GM19468 (cell line): ENCODE measurements at regions not wholly inside any gene's neighbourhood (a gene's known extent, or its start where the extent isn't known, plus 50 kb on each side); places are given as distances from the start of the nearest gene placed in this dataset.
"Not testable (repeated sequence)": the region's sequence is repeated elsewhere in the genome, so short reads cannot be mapped to it uniquely, and the experiment has no call there.

Experiments
- ATAC-seq: cut with Tn5 transposase; IDR thresholded peaks from one replicate; pipeline ENCODE4 v1.9.1; 2021; ENCODE audit warnings: mild to moderate bottlenecking, moderate library complexity, moderate number of reproducible peaks; ENCODE audit not compliant: unreplicated experiment; ENCODE audit errors: extremely low read depth

DNA sequence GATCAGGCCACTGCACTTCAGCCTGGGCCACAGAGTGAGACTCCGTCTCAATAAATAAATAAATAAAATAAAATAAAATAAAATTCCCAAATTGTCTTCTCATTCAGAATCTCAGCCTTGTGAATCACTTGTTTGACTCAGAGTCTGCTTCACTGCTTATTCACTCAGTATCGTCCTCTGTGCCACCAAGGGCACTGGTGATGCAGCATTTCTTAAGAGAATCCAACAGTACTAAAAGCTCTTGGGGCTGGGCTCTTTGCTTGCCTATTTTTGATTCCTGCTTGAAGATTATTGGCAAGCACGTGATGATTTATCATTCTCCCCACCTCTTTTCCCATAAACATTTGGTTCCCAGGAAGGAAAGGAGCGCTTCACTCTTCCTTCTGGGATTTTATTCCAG is 54.8 kb upstream of the HMGB1 start:
- ATAC-seq = no peak

DNA sequence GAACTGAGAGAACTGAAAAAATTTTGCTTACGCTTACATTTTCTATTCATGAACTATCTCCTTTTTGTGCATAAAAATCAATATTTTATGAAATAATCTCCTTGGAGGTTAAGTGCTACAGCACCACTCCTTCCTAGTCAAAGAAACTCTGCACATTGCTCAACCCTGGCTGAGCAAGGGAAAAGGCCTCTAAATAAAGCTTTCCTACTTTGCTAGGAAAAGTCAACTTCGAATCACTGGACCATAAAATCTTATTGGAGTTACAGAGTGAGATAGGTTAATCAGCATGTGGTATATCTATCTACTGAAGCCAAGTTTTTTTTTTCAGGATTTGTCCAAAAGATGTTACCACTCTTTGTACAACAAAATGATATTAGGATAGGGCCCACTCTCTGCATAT is 57.5 kb upstream of the HMGB1 start:
- no peak for ATAC-seq

DNA sequence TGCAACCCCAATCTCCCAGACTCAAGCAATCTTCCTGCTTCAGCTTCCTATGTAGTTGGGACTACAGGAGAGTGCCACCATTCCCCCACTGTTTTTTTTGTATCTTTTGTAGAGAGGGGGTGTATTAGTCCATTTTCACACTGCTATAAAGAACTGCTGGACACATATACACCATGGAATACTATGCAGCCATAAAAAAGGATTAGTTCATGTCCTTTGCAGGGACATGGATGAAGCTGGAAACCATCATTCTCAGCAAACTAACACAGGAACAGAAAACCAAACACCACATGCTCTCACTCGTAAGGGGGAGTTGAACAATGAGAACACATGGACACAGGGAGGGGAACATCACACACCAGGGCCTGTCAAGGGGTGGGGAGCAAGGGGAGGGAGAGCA is 58.1 kb upstream of the HMGB1 start:
- ATAC-seq = not testable (repeated sequence)

DNA sequence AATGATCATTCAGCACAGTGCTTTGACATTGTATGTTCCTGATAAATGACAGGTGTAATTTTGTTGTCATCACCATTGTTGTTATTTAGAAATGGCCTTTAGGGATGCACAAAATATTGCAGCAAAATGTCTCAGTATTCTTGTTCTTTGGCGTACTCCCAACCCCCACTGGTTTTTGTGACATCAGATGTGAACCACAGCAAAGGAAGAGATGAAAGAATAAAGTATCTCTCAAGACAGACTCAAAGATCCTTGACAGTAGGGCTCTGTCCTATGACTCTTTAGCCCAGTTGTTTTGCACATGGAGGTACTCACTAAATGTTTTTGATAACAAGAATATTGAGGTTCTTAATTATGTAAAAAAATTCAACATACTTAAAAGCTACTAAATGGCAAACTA is 59.5 kb upstream of the HMGB1 start:
- ATAC-seq = not testable (repeated sequence)

DNA sequence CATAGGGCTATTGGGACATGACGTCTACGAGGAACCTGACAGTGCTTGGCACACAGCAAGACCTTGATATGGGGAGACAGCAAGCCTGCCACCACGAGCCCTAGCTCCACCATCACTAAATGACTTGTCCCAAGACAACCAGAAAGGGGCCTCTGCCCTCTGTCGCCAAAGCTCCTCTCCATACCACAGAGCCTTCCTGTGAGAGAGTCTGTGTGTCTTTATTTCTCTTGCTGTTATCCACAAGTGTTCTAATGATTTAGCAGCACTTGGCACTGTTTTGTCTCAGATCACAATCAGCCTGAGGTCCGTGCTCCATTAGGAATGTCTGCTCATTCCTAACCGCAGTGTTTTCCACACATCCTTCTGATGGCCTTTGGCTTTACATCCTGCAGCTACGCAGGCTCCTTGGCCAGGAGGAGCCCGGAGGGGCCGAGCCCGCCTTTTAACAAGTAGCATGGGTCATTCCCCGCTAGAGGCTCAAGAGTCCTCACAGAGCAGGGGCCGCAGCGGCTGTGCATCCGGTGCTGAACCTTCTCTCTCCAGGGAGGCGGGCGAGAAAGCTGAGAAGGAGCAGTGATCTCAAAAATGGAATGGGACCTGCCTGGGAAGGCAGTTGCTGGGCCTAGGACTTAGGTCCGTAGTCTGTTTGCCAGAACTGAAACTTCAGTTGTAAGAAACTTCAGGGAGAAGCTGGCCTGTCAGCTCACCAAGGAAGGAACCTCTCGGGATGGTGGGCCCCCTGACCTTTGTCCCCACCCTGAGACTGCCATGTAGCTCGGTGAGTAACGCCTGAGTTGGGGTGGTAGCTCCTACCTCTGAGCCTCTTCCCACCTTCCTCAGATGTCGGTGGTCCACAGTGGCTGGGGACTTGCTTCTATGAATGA is 61.1 kb upstream of the HMGB1 start:
- no peak for ATAC-seq

DNA sequence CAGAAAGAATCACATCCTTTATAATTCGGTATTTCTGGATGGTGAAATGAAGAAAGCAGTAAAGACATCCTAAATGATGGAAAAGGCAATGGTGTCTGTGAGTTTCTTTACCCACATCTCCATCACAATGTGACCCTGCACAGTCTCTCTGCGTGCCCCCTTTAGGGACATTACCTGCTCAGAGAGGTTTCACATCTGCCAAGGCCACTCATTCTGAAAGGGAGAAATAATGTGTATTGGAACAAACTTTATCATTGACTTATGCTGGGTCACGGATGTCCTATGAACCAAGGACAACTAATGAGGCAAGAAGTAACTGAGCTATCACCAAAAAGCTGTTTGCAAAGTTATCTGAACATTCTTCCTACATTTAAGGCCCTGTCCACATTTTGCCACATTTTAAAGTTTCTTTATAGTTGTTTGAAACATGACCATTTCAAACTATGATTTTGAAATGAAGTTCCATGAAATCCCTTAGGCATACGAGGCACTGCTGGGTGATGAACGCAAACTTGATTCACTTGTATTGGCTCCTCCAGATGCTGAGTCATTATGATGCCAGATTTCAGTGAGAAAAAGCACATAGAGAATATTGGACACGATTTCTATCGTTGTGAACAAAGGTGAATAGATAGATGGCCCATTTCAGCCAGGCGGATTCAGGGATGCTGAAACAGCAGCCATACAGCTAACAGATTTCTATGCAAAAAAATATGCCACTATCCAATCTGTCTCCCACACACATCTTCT is 63.5 kb upstream of the HMGB1 start:
- peak; percentile 54 for ATAC-seq

DNA sequence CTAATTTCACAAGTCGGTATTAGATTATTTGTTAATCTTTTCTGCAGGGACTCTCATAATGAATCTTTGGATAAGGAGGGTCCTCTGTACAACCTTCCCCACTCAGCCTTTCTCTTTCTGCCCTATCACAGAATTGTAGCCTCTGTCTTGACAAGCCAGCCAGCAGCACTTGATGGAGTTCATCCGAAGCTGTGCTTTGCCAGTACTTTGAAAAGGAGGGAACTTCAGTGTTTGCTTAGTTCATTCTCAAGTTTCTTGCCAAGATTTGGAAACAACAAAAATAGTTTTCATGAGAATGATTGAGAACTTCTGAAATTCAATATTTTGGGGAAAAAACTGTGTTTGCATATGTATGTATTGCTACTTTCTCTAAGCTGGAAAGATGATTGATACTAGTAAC is 69.3 kb upstream of the HMGB1 start:
- no peak for ATAC-seq

DNA sequence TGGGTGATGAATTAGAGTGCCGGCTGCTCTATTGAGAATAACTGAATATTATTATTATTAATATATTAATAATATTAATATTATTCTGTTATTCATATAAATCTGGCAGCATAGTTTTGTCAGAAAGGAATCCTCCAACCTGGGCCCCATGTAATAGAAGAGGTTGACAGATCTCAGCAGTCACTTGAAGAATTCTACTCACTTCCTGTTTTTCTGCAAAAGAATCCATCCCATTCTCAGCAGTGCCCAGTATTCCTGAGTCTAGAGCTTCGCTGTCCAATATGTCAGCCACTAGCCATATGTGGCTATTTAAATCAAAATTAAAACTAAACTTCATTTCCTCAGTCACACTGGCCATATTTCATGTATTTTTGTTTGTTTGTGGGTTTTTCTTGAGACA is 72.4 kb upstream of the USPL1 start:
- ATAC-seq = no peak

DNA sequence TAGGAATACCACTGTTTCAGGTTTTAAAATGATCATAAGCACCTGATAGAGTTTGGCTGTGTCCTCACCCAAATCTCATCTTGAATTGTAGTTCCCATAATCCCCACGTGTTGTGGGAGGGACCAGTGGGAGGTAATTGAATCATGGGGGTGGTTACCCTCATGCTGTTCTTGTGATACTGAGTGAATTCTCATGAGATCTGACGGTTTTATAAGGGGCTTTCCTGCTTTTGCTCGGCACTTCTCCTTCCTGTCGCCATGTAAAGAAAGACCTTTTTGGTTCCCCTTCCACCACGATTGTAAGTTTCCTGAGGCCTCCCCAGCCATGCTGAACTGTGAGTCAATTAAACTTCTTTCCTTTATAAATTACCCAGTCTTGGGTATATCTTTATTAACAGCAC is 69.7 kb upstream of the USPL1 start:
- ATAC-seq = not testable (repeated sequence)

DNA sequence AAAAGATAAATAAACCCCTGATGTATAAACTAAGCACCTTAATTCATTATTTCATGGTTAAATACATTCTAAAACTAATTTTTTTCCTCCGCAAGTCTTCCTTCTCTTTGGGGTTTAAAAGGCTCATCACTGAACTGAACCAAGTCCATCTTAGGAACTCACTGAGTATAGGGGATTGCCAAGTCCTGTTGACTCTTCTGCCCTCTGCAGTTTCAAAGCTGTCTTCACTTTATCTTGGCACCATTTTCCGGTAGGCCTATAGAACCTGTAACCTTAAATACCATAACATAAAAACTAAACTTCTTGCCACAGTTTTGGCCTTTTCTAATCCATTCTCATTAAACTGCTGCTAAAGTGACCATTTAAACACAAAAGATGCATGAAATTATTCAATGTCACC is 66.5 kb upstream of the USPL1 start:
- ATAC-seq = no peak

DNA sequence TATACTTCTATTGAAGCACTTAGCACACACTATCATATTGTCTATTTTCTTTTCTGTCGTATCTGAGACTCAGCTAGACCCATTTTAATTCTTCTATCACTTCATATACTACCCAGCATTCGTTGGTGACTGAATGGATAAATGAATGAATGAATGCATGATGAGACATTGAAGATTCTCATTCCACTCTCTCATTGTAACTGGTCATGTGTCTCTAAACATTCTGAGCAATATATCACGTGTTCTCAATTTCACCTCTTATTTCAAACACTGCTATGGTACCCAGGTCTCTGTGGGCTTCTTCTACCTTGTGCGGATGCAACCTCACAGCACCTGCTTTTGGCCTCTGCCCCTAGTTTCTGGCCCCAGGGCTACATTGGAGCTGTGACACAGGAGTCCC is 65.2 kb upstream of the USPL1 start:
- no peak for ATAC-seq

DNA sequence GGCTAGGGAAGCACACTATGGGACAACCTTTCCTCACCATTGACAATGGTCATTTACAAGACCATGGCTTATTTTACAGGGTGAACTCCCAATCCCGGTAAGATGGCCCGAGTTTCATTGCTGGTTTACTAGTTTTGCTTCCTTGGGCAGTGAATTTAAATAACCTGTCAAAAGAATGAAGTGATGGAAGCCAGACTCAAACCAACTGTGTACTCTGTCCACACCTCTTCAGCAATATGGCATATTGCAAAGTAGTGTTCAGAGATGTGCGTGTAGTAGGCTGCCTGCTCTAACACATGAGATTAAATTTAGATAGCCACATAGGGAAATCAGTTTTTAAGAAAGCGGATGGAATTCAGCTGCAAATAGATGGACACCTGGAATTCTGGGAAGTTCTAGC is 58.4 kb upstream of the USPL1 start:
- ATAC-seq = no peak

DNA sequence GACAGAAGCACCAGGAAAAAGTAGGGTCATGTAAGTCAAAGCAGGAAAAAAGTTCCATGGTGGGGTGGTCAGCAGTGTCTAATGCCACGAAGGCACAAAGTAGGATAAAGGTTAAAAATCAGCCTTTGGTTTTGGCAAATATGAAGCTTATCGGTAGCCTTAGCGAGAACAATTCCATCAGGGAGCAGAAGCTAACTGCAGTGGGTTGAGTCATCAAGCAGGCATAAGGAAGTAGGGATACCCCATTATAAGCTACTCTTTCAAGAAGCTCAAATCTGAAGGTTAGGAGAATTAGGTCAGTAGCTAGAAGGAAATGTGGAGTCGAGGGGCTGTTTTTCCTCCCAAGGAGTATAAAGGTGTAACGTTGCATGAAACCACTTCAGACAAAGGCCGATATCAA is 57.5 kb upstream of the USPL1 start:
- no peak for ATAC-seq

DNA sequence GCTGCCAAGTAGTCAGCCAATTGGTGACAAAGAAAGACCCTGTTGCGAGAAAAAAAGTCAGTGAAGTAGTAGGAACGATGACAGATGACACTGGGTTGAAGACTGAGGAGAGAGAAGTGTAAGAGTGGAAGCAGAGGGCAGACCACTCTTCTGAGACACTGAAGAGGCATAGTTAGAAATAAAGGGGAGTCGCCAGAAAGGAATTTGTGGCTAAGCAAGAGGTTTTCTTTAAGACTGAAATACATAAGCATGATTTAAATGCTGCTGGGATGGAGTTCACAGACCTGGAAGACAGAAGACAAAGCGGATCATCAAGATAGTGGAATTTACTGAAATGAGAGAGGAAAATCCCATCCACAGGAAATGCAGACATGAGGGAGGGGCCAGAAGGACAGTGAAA is 56.2 kb upstream of the USPL1 start:
- ATAC-seq = no peak

DNA sequence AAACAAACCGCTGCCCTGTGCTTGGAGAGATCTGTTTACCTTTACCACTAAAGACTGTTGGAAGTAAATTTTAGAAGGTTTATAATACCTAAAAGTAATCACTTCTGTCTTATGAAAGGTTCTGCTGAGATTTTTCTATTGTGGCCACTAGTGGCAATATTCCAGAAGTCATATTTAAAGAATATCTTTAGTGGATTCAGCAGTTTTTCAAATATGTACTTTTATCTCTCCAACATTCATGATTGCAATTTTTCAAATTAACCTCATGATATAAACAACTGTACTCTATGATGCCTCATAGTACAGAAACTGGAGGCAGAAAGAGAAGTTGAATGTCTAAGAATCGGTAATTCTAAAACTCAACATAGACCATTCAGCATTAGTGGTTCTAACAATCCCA is 53.2 kb upstream of the USPL1 start:
- no peak for ATAC-seq

DNA sequence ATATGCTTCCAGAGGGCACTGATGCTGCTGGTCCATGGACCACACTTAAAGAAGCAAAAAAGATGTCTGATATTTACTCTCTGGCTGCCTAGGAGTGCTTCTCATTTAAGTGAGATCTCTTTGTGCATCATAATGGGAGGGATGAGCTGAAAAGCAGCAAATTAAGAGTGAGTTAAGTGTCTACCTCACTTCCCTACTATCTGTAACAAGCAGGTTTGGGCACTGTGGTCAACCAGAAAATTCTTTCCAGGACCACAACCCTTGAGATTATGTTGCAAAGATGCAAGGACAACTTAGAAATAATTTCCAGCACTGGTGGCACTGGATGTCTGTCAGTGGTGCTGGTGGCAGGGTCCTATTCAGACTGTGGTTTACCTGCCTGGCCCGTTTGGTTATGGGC is 52.1 kb upstream of the USPL1 start:
- no peak for ATAC-seq

DNA sequence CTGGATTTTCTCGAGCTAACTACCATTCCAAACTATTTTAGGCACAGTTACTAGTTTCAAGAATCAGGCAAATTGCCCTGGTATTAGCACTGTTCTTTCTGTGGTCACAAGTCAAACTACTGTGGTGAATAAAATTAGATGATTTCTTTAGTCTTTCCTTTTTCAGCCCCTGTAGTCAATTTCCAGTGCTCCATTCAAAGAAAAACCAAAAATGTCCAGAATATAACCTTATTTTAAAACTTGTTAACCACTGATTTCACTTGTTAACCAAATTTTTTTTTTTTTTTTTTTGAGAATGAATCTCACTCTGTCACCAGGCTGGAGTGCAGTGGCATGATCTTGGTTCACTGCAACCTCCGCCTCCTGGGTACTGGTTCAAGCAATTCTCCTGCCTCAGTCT is 50.6 kb upstream of the USPL1 start:
- ATAC-seq = no peak
